Keratinocyte (primary cell): ENCODE measurements at regions not wholly inside any gene's neighbourhood (a gene's known extent, or its start where the extent isn't known, plus 50 kb on each side); places are given as distances from the start of the nearest gene placed in this dataset.

Experiments
- CTCF ChIP-seq, 3 experiments: IDR thresholded peaks in 1 of 3; conservative IDR thresholded peaks in 1 of 3; optimal IDR thresholded peaks in 1 of 3; 2 replicates in 2 of 3; 3 replicates in 1 of 3; pipeline versions ENCODE3 to v1.5.1; 2011; ENCODE audit warnings: low read length in 3 of 3, mild to moderate bottlenecking in 3 of 3, moderate library complexity in 2 of 3, control low read depth in 1 of 3, inconsistent platforms in 1 of 3; ENCODE audit not compliant: insufficient read depth in 2 of 3; ENCODE audit errors: extremely low read depth in 1 of 3
- EZH2 ChIP-seq: IDR thresholded peaks from one replicate; pipeline ENCODE4 v1.6.1; 2012; ENCODE audit warnings: inconsistent platforms, mild to moderate bottlenecking, low read length, moderate library complexity

GRCh38 chr20:56778765-56779195, 149.7 kb downstream of the TFAP2C start:
- TF ChIP-seq EZH2: no peak
- no peak for TF ChIP-seq CTCF (optimal IDR thresholded peaks at IDR 0.05 in 1 of 3, IDR thresholded peaks at IDR 0.05 in 1 of 3, conservative IDR thresholded peaks at IDR 0.05 in 1 of 3; ENCODE audit: extremely low read depth in 1 of 3, insufficient read depth in 2 of 3, low read length in 3 of 3)
